COLO668 (cell line): ENCODE measurements at regions not wholly inside any gene's neighbourhood (a gene's known extent, or its start where the extent isn't known, plus 50 kb on each side); places are given as distances from the start of the nearest gene placed in this dataset.
"Not testable (repeated sequence)": the region's sequence is repeated elsewhere in the genome, so short reads cannot be mapped to it uniquely, and the experiment has no call there.

Experiments
- DNase-seq: peaks from one replicate; lab custom pipeline; 2025; ENCODE audit not compliant: unreplicated experiment; lab: John Stamatoyannopoulos, UW

- DNase-seq, result no peak
Measured at GRCh38 chr6:4274382-4275082, 139.2 kb upstream of the ECI2 start.

DNA sequence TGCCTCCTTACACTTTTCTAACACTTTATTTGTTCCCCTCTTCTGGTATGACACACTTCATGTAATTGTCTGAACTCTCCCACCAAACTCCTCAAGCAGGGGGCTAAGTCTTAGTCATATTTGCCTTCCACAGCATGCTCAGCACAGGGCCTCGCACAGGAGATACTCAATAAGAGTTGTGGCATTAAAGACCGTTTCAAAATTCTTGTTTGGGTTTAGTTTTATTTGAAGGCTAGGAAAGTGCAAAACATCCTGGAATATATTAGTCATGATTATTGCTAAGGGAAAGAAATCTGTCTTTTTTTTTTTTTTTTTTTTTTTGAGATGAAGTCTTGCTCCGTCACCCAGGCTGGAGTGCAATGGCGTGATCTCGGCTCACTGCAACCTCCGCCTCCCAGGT is 137.6 kb upstream of the ECI2 start:
- no peak for DNase-seq

- no peak for DNase-seq
Measured at GRCh38 chr6:4271761-4272470, 136.5 kb upstream of the ECI2 start.

GRCh38 chr6:4270776-4271175 is 135.4 kb upstream of the ECI2 start:
- no peak for DNase-seq

DNA sequence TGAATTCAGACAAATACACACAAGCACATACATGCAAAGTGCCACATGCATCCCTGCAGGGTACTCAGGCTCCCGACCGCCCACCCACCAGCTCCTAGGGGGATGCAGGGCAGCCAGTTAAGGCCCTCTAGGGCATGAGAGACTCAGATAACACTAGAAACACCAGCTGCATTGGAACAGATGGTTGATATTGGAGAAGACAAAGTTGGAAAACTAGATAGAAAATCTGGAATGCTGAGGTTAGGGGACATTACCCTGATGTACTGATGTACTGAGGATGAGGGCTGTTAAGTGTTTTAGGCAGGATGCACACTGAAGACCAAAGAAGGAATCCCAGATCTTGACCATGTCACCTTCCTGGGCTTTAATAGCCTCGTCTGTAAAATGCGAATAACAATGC is 134.6 kb upstream of the ECI2 start:
- no peak for DNase-seq

- no peak for DNase-seq
Measured at GRCh38 chr6:4268171-4268570, 132.8 kb upstream of the ECI2 start.

DNA sequence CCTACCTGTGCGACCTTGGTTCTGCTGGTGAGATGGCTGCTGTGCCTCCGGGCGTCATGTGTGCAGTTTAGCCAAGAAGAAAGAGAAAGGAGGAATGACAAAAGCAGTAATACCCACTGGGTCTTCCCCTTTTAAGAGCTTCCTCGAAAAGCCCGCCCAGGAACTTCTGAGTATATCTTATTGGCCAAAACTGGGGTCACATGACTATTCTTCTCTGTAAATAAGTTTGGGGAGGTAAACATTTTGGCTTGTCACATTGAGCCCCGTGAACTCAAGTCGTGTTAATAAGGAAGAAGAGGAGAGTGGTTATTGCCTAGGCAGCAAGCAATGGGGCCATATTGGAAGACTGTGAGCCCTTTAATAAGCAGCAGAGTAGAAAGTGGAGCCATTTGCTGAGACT is 130.4 kb upstream of the ECI2 start:
- no peak for DNase-seq

DNA sequence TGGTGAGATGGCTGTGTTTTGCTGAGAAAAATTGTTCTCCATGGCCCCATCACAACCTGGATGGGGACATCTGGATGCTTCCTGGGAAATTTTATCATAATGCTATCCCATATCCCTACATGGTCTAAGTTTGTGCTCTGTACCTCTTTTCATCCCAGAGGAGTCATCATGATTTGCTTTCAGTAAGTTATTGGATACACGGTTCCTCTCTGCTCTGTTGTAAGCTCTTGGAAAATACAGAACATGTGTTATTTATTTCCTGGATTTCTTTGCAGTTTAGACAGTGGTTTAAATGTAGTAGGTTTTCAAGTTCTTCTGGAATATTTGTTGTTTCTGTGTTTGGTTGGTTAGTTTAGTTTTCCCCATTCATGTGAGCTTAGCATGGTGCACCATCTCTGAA is 129.2 kb upstream of the ECI2 start:
- no peak for DNase-seq

DNA sequence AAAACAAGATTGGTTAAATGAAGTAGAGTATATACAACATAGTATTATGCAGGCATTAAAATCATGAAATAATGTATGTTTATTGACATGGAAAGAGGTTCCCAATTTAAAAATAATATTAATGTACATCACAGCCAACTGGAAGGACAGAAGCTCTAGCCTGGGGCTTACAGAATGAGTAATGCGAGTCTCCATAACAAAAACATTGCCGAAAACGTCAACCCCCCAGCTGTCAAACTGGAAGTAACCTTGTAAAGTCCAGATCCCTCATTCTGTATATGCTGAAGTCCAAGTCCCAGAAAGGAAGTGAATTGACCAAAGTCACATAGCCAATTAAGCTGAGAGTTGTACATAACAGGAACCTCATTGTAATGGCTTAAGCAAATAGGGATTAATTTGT is 128.7 kb upstream of the ECI2 start:
- DNase-seq, result no peak

DNA sequence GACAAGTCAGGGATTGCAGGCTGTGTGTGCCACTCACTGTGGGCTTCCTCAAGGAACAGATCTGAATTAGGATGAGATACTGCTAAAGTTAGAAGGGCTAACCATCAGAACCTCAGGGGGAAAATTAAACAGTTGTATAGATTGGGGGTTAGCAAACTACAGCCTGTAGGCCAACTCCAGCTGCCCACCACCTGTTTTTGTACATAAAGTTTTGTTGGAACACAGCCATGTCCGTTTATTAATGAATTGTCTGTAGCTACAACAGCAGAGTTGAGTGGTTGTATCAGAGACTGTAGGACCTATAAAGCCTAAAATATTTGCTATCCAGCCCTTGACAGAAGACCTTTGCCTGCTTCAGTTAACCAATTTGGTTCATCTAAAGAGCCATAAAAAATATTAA is 127.2 kb upstream of the ECI2 start:
- no peak for DNase-seq

DNA sequence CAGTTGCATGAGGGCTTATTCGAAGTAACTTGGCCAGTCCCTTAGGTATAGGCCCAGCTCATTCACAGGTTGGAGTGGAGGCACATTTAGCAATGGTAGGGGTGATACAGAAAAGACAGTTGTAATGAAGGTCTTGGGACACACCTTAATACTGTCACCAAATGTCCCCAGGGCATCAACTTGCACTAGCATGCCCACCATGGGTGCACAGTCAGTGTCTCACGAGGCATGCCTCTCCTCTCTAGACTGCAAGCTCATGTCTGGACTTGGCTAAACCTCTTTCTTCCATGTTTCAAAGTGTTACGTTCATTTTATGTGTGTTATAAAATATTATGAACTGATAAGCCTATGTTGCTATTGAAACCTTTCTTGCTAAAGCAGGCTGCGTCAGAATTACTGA is 124.0 kb upstream of the ECI2 start:
- DNase-seq, result no peak

GRCh38 chr6:4258733-4259132 is 123.4 kb upstream of the ECI2 start:
- no peak for DNase-seq

GRCh38 chr6:4256969-4257368 is 121.6 kb upstream of the ECI2 start:
- DNase-seq, result no peak

DNA sequence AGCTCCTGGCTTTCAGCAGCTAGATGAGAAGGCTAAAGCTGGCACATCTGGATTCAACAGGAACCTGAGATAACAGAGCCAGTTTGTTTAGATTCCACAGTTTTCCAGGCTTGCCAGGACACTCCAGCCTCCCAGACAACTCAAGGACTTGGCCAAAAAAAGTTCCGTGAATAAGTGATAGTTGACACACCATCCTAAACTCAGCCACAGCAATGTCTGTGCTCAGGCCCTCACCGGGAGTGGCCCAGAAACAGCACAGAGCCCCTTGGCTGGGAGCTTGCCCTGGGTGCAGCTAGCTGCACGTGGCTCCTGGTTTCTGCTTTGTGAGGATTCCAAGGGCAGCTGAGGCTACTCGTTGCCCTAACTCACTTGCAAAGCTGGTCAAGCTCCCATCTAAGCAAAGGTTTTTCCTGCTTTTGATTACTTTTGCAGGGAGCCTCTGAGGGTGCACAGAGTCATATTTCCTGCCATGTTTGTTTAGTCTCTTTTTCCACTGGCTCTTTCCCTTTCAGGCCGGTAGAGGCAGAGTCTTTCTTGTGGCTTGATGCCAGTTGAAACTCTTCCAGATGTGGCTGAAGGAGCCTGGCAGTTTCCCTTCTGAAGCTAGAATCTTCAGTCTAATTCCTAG is 118.3 kb upstream of the ECI2 start:
- DNase-seq, result no peak

GRCh38 chr6:4252445-4252844 is 117.1 kb upstream of the ECI2 start:
- DNase-seq, result not testable (repeated sequence)

- no peak for DNase-seq
Measured at GRCh38 chr6:4250645-4251044, 115.3 kb upstream of the ECI2 start.

GRCh38 chr6:4243832-4244231 is 108.5 kb upstream of the ECI2 start:
- DNase-seq, result not testable (repeated sequence)

DNA sequence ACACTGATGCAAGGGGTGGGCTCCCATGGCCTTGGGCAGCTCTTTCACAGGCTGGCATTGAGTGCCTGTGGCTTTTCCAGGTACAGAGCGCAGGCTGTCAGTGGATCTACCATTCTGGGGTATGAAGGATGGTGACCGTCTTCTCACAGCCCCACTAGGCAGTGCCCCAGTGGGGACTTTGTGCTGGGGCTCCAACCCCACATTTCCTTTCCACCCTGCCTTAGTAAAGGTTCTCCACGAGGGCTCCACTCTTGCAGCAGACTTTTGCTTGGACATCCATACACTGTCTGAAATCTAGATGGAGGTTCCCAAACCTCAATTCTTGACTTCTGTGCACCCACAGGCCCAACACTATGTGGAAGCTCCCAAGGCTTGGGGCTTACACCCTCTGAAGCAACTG is 107.9 kb upstream of the ECI2 start:
- DNase-seq, result no peak

- DNase-seq, result no peak
Measured at GRCh38 chr6:4242601-4243000, 107.2 kb upstream of the ECI2 start.

- DNase-seq, result no peak
Measured at GRCh38 chr6:4240148-4240547, 104.8 kb upstream of the ECI2 start.

GRCh38 chr6:4225161-4225872 is 89.9 kb upstream of the ECI2 start:
- DNase-seq, result no peak
